H1 (cell line): ENCODE measurements at regions not wholly inside any gene's neighbourhood (a gene's known extent, or its start where the extent isn't known, plus 50 kb on each side); places are given as distances from the start of the nearest gene placed in this dataset.

Source experiments
- CHD2 ChIP-seq: IDR thresholded peaks from 2 replicates; pipeline ENCODE4 v1.6.1; 2012; ENCODE audit warnings: low read length, improper control_type of control experiment
- EZH2 ChIP-seq: fragments of 200-600 bp; sonication (generic); IDR thresholded peaks from 2 replicates; pipeline ENCODE4 v1.7.1; 2012; ENCODE audit warnings: low read depth, mild to moderate bottlenecking, moderate library complexity, low read length, inconsistent platforms; ENCODE audit not compliant: severe bottlenecking
- KDM4A ChIP-seq: IDR thresholded peaks from one replicate; pipeline ENCODE4 v1.7.1; 2012; ENCODE audit warnings: low read depth, mild to moderate bottlenecking, moderate library complexity, low read length, inconsistent platforms; ENCODE audit not compliant: severe bottlenecking
- POLR2A ChIP-seq, 2 experiments: IDR thresholded peaks; 1 replicate in 1 of 2; 2 replicates in 1 of 2; pipeline ENCODE4 v1.6.1; 2011; ENCODE audit warnings: low read depth in 2 of 2, low read length in 2 of 2, mild to moderate bottlenecking in 2 of 2; ENCODE audit errors: control extremely low read depth in 1 of 2
- POLR2AphosphoS5 ChIP-seq: IDR thresholded peaks from 2 replicates; pipeline ENCODE4 v1.6.1; 2011; ENCODE audit warnings: low read depth, low read length
- SUZ12 ChIP-seq: fragments of 200-600 bp; sonication (generic); IDR thresholded peaks from 2 replicates; pipeline ENCODE4 v1.6.1; 2012; ENCODE audit warnings: mild to moderate bottlenecking, inconsistent platforms, low read length, moderate library complexity, mixed read lengths
- TF ChIP-seq, protein P1 (sequence below), 3 experiments: IDR thresholded peaks; 1 replicate in 2 of 3; 2 replicates in 1 of 3; pipeline versions ENCODE4 v1.5.1 to v1.6.1; 2011; ENCODE audit warnings: low read length in 3 of 3, mild to moderate bottlenecking in 3 of 3, inconsistent platforms in 2 of 3, low read depth in 1 of 3, moderate library complexity in 1 of 3; ENCODE audit not compliant: insufficient read depth in 1 of 3; ENCODE audit errors: control extremely low read depth in 1 of 3

DNA sequence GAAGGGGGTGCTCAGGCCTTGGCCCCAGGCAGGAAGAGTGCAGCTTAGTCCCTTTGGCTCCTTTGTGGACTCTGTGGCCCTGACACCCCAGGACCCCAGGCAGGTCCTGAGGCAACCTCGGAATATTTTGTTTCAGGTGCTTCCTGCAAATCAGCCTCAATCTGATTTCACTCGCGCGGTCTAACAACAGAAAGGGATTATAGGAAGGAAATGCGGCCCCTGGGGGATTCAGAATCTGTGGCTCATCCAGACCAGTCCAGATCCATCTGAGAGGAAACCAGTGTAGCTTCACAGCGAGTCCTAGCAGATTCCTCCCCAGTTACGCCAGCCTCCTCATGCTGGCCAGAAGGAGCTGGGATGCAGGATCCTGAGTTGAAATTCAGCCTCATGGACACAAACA, 59.5 kb upstream of the YWHAQ start:
- TF ChIP-seq, protein P1, sequence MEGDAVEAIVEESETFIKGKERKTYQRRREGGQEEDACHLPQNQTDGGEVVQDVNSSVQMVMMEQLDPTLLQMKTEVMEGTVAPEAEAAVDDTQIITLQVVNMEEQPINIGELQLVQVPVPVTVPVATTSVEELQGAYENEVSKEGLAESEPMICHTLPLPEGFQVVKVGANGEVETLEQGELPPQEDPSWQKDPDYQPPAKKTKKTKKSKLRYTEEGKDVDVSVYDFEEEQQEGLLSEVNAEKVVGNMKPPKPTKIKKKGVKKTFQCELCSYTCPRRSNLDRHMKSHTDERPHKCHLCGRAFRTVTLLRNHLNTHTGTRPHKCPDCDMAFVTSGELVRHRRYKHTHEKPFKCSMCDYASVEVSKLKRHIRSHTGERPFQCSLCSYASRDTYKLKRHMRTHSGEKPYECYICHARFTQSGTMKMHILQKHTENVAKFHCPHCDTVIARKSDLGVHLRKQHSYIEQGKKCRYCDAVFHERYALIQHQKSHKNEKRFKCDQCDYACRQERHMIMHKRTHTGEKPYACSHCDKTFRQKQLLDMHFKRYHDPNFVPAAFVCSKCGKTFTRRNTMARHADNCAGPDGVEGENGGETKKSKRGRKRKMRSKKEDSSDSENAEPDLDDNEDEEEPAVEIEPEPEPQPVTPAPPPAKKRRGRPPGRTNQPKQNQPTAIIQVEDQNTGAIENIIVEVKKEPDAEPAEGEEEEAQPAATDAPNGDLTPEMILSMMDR (IDR thresholded peaks at IDR 0.05; ENCODE audit: control extremely low read depth in 1 of 3, insufficient read depth in 1 of 3, low read depth in 1 of 3, low read length in 3 of 3): no peak
- TF ChIP-seq POLR2A (IDR thresholded peaks at IDR 0.05; ENCODE audit: control extremely low read depth in 1 of 2, low read depth in 2 of 2, low read length in 2 of 2) (no peak), CHD2 (no peak), KDM4A (no peak), EZH2 (no peak), POLR2AphosphoS5 (no peak), SUZ12 (no peak)
